ENCODE measurements at regions not wholly inside any gene's neighbourhood (a gene's known extent, or its start where the extent isn't known, plus 50 kb on each side); places are given as distances from the start of the nearest gene placed in this dataset.

GRCh38 chr16:55113210-55113609 is 182.5 kb downstream of the IRX5 start:
- DNase-seq (ENCODE audit: extremely low read depth, low read depth) = no peak

GRCh38 chr16:55115506-55115905 is 184.8 kb downstream of the IRX5 start:
- DNase-seq (ENCODE audit: extremely low read depth, low read depth) = no peak

- no peak for DNase-seq (ENCODE audit: extremely low read depth, low read depth)
Observed at GRCh38 chr16:55116165-55116920, 185.7 kb downstream of the IRX5 start.

- DNase-seq (ENCODE audit: extremely low read depth, low read depth) = no peak
Observed at GRCh38 chr16:55118701-55119260, 188.1 kb downstream of the IRX5 start.

GRCh38 chr16:55120408-55120807 is 189.7 kb downstream of the IRX5 start:
- DNase-seq (ENCODE audit: extremely low read depth, low read depth) = no peak

- DNase-seq (ENCODE audit: extremely low read depth, low read depth) = no peak
Observed at GRCh38 chr16:55120826-55121225, 190.2 kb downstream of the IRX5 start.

- DNase-seq (ENCODE audit: extremely low read depth, low read depth) = no peak
Observed at GRCh38 chr16:55123652-55124051, 193.0 kb downstream of the IRX5 start.

- DNase-seq (ENCODE audit: extremely low read depth, low read depth) = no peak
Observed at GRCh38 chr16:55125818-55126385, 195.2 kb downstream of the IRX5 start.

GRCh38 chr16:55126456-55126855 is 195.8 kb downstream of the IRX5 start:
- DNase-seq (ENCODE audit: extremely low read depth, low read depth) = no peak

- DNase-seq (ENCODE audit: extremely low read depth, low read depth) = no peak
Observed at GRCh38 chr16:55130456-55130855, 193.5 kb upstream of the IRX6 start.

- no peak for DNase-seq (ENCODE audit: extremely low read depth, low read depth)
Observed at GRCh38 chr16:55130911-55131310, 193.1 kb upstream of the IRX6 start.

GRCh38 chr16:55133654-55134053 is 190.3 kb upstream of the IRX6 start:
- DNase-seq (ENCODE audit: extremely low read depth, low read depth) = no peak

- DNase-seq (ENCODE audit: extremely low read depth, low read depth) = no peak
Observed at GRCh38 chr16:55136356-55137150, 187.4 kb upstream of the IRX6 start.

- no peak for DNase-seq (ENCODE audit: extremely low read depth, low read depth)
Observed at GRCh38 chr16:55138298-55138697, 185.7 kb upstream of the IRX6 start.

- DNase-seq (ENCODE audit: extremely low read depth, low read depth) = no peak
Observed at GRCh38 chr16:55142405-55142804, 181.6 kb upstream of the IRX6 start.

GRCh38 chr16:55144651-55145050 is 179.4 kb upstream of the IRX6 start:
- DNase-seq (ENCODE audit: extremely low read depth, low read depth) = no peak

- DNase-seq (ENCODE audit: extremely low read depth, low read depth) = no peak
Observed at GRCh38 chr16:55145771-55146603, 178.0 kb upstream of the IRX6 start.

- DNase-seq (ENCODE audit: extremely low read depth, low read depth) = no peak
Observed at GRCh38 chr16:55146966-55147365, 177.0 kb upstream of the IRX6 start.

GRCh38 chr16:55147396-55147795 is 176.6 kb upstream of the IRX6 start:
- DNase-seq (ENCODE audit: extremely low read depth, low read depth) = no peak

- no peak for DNase-seq (ENCODE audit: extremely low read depth, low read depth)
Observed at GRCh38 chr16:55149622-55150021, 174.4 kb upstream of the IRX6 start.

Measured in NCI-H460 (cell line).